Tibial artery (tissue), 4 donors: ENCODE measurements at regions not wholly inside any gene's neighbourhood (a gene's known extent, or its start where the extent isn't known, plus 50 kb on each side); places are given as distances from the start of the nearest gene placed in this dataset.
"Not testable (repeated sequence)": the region's sequence is repeated elsewhere in the genome, so short reads cannot be mapped to it uniquely, and the experiment has no call there.

Experiments used
- DNase-seq, 2 donors: peaks; one replicate each; pipeline ENCODE4 v3.0.0-alpha.2; 2019
- H3K27ac ChIP-seq, 2 donors: fragments of 200-600 bp; sonication (generic) in 1 of 2; 1 replicate in 1 of 2; 2 replicates in 1 of 2; pipeline ENCODE4 v1.5.1; 2018 to 2019; ENCODE audit warnings: mild to moderate bottlenecking in 1 of 2
- H3K27me3 ChIP-seq, 2 donors: fragments of 200-600 bp; sonication (generic) in 1 of 2; one replicate each; pipeline versions ENCODE4 v1.5.1 to v1.6.0; 2016 to 2019
- H3K36me3 ChIP-seq, 3 donors: fragments of 200-600 bp; sonication (generic) in 2 of 3; one replicate each; pipeline ENCODE4 v1.5.1; 2016 to 2019; ENCODE audit warnings: mild to moderate bottlenecking in 2 of 3
- H3K4me1 ChIP-seq, 4 donors: fragments of 200-600 bp; sonication (generic) in 2 of 4; 1 replicate in 3 of 4; 2 replicates in 1 of 4; pipeline ENCODE4 v1.5.1; 2016 to 2019
- H3K4me3 ChIP-seq, 2 donors: fragments of 200-600 bp; sonication (generic) in 1 of 2; 1 replicate in 1 of 2; 2 replicates in 1 of 2; pipeline ENCODE4 v1.5.1; 2018 to 2019; ENCODE audit warnings: mild to moderate bottlenecking in 2 of 2
- H3K9me3 ChIP-seq, 3 donors: fragments of 200-600 bp; sonication (generic) in 1 of 3; one replicate each; pipeline ENCODE4 v1.5.1; 2016 to 2019
- intact Hi-C: fragments of 100-400 bp; cut with DNase I; formaldehyde crosslinking; loops from one replicate; pipeline ENCODE4 v1.15.0; 2023; ENCODE audit warnings: low total_unique reads

DNA sequence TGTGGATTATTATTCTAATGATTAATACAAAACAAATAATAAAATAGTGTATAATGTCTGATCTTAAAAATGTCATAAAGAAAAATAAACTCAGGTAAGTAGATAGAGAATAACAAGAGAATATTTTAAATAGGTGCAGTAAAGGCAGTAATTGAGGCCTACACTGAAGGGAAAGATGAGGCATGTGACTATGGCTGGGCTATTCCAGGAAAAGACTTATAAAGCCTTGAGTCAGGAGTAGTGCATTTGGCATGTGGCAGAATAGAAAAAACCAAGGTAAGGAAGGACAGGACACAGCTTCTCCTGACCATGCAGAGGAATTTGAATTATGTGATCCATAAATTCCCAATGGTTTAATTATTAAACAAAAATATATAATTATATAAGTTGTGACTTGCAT is 215.6 kb upstream of the C1QTNF3 start:
- H3K4me3 ChIP-seq, H3K36me3 ChIP-seq, DNase-seq, H3K27me3 ChIP-seq, H3K4me1 ChIP-seq, H3K27ac ChIP-seq, H3K9me3 ChIP-seq, intact Hi-C loops: not testable (repeated sequence)

DNA sequence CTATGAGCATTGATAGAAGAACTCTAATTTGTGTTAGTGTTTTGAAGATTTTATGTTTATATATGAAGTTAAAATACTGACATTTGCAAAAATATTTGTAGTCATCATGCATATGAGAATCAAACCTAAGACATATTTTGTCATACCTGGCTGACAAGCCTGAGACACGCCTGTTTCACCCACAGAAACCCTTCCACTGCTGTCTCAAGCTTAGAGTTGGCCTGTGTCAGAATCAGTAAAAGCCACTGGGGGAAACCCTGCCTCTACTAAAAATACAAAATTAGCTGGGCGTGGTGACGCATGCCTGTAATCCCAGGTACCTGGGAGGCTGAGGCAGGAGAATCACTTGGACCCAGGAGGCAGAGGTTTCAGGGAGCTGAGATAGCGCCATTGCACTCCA is 218.0 kb upstream of the C1QTNF3 start:
- intact Hi-C loops, H3K27ac ChIP-seq, H3K4me1 ChIP-seq, H3K27me3 ChIP-seq, H3K4me3 ChIP-seq, DNase-seq, H3K36me3 ChIP-seq, H3K9me3 ChIP-seq: not testable (repeated sequence)

DNA sequence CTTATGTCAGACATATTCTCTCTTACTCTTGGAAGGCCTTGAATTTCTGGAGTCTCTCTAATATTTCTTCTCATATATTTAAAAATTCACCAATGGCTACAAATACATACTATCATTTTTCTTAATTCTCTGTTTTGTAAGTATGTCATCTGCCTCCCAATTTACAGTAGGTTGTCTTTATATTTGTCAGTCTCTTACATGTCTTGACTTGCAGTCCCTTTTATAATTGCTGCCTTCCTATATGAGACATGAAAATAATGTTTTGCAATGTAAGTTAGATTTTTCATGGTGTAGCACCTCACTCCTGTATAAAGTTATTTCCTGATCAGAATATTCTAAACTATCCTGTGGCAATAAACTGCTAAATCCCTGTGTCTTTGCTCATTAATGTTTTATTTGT is 223.1 kb upstream of the C1QTNF3 start:
- intact Hi-C loops, DNase-seq, H3K4me1 ChIP-seq, H3K27ac ChIP-seq, H3K9me3 ChIP-seq, H3K27me3 ChIP-seq, H3K36me3 ChIP-seq, H3K4me3 ChIP-seq: not testable (repeated sequence)

DNA sequence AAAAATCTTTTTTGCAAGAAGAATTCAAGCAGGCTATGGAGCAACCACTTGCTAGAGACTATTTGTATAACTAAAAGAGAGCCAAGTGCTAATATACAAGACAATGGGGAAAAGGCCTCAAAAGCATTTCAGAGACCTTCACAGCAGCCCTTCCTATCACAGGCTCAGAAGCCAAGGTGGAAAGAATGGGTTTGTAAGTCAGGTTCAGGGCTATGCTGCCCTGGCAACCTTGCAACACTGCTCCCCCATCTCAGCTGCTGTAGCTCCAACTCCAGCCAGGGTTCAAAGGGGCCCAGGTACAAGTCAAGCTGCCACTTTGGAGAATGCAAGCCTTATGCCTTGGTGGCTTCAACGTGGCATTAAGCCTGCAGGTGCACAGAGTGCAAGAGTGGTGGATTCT is 253.7 kb upstream of the C1QTNF3 start:
- DNase-seq, H3K9me3 ChIP-seq, H3K27ac ChIP-seq, H3K4me1 ChIP-seq, H3K36me3 ChIP-seq, H3K27me3 ChIP-seq, intact Hi-C loops, H3K4me3 ChIP-seq: not testable (repeated sequence)

DNA sequence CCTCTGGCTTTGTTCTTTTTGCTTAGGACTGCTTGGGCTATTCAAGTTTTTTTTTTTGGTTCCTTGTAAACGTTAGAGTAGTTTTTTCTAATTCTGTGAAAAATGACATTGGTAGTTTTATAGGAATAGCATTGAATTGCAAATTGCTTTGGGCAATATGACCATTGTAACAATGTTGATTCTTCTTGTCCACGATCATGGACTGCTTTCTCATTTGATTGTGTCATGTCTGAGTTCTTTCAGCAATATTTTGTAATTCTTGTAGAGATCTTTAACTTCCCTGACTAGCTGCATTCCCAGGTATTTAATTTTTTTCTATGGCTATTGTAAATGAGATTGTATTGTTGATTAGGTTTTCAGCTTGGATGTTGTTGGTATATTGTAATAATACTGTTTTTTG is 286.2 kb upstream of the C1QTNF3 start:
- H3K4me3 ChIP-seq, H3K36me3 ChIP-seq, intact Hi-C loops, H3K27me3 ChIP-seq, H3K4me1 ChIP-seq, DNase-seq, H3K27ac ChIP-seq, H3K9me3 ChIP-seq: not testable (repeated sequence)

DNA sequence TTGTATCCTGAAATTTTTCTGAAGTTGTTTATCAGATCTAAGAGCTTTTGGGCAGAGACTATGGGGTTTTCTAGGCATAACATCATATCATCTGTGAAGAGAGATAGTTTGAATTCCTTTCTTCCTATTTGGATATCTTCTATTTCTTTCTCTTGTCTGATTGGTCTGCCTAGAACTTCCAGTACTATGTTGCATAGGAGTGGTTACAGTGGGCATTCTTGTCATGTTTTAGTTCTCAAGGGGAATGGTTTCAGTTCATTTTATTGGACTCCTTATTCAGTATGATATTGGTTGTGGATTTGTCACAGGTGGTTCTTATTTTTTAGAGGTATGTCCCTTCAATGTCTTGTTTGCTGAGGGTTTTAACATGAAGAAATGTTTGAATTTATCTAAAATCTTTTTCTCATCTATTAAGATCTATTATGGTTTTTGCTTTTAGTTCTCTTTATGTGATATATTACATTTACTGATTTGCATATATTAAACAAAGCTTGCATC is 286.6 kb upstream of the C1QTNF3 start:
- DNase-seq, H3K4me1 ChIP-seq, H3K4me3 ChIP-seq, intact Hi-C loops, H3K36me3 ChIP-seq, H3K27me3 ChIP-seq, H3K9me3 ChIP-seq, H3K27ac ChIP-seq: not testable (repeated sequence)

DNA sequence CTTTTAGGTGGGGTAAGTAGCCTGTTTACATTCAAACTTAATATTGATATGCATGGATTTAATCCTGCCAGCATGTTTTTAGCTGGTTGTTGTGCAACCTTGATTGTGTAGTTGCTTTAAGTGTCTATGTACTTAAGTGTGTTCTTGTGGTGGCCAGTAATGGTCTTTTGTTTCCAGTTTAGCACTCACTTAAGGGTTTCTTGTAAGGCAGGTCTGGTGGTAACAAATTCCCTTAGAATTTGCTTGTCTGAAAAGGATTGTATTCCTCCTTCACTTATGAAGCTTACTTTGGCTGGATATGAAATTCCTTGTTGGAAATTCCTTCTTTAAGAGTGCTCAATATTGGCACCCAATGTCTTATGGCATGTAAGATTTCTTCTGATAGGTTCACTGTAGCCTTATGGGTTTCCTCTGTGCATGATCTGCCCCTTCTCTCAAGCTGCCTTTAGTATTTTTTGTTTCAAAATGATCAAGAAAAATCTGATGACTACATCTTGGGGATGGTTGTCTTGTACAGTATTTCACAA is 289.0 kb upstream of the C1QTNF3 start:
- intact Hi-C loops, H3K27ac ChIP-seq, H3K4me1 ChIP-seq, H3K4me3 ChIP-seq, H3K9me3 ChIP-seq, H3K27me3 ChIP-seq, H3K36me3 ChIP-seq, DNase-seq: not testable (repeated sequence)

DNA sequence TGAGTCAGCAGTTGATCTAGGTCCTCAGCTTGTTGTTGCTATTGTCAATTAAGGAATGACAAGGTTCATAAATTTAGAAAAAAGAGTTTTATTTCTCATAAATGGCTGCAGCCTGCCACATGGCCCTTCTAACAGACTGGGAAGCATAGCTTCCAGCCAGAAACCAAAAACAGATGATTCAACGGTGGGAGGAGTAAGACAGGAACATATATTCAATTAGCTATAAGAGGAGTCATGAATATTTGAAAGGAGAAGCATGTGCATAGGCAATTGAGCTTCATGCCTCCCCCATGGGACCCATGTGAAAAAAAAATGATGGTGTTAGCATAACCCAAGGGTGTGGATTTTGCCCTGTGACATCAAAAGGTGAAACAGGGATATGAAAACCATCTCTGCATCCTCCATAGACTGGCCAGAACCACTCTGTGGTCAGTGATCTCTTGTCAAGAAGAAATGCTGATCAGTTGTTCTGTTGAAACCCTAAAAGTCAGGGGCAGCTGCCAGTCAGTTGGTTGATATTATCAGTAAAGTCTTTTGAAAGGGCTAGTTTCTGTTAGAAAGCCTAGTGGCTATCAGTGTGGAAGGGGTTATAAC is 296.5 kb upstream of the C1QTNF3 start:
- H3K4me3 ChIP-seq, H3K4me1 ChIP-seq, intact Hi-C loops, H3K36me3 ChIP-seq, H3K9me3 ChIP-seq, H3K27ac ChIP-seq, DNase-seq, H3K27me3 ChIP-seq: not testable (repeated sequence)

DNA sequence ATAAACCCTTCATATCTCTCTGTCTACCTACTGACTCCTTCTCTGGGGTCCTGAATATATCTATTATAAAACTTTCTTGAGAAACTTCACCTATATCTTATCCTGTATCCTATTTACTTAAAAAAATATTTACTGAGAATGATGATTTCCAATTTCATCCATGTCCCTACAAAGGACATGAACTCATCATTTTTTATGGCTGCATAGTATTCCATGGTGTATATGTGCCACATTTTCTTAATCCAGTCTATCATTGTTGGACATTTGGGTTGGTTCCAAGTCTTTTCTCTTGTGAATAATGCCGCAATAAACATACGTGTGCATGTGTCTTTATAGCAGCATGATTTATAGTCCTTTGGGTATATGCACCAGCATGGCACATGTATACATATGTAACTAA is 301.7 kb upstream of the RAI14 start:
- H3K9me3 ChIP-seq, H3K4me1 ChIP-seq, DNase-seq, H3K36me3 ChIP-seq, H3K27me3 ChIP-seq, intact Hi-C loops, H3K27ac ChIP-seq, H3K4me3 ChIP-seq: not testable (repeated sequence)

DNA sequence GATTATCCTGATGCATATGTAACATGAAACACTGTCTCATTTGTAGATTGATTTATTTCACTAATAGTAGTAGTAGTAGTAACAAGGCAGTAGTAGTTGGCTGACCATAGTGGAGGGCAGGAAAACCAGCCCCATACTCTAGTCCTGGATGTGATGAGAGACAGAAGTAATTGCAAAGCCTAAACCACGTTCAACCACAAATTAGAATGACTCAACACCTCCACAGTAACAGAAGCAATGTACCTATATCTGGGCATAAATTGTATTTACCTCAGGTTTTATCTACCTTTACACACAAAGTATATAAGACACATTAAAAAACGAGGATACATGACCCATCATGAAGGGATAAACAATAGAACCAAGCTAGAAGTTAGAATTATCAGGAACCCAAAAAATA is 284.7 kb upstream of the RAI14 start:
- H3K4me1 ChIP-seq, H3K36me3 ChIP-seq, H3K4me3 ChIP-seq, H3K27ac ChIP-seq, H3K27me3 ChIP-seq, DNase-seq, H3K9me3 ChIP-seq, intact Hi-C loops: not testable (repeated sequence)

DNA sequence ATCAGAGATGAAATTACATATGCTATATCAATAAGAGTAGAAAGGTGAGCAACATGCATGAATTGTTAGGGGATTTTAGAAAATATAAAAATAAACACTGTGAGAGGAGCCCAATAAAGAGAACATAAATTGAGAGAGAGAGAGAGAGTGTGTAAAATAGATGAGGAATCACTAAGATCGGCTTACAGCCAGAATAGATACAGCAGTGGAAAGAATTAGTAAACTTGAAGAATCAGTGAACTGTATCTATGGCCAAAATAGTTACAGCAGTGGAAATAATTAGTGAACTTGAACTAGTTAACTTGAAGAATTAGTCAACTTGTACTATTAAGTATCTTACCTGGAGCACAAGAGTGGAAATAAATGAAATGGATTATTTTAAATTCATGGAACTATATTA is 284.3 kb upstream of the RAI14 start:
- H3K27me3 ChIP-seq, H3K9me3 ChIP-seq, H3K4me3 ChIP-seq, H3K27ac ChIP-seq, DNase-seq, intact Hi-C loops, H3K36me3 ChIP-seq, H3K4me1 ChIP-seq: not testable (repeated sequence)

DNA sequence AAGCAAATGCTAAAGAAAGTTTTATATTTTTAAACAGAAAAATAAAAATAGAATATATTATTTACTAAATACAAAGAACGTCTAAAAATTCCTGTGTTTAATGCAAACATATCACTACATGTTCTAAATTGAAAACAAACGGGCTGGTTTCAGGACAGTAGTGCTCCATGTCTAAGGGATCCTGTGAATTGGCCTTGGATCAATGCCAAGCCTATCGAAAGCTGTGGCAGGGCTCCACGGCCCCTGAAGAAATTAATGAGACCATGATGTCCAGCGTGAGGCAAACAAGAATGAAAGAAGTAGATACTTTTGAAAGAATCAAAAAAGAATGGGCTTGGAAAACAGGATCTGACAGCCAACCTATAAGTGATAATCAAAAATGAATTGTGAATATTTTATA is 283.4 kb upstream of the RAI14 start:
- DNase-seq, intact Hi-C loops, H3K36me3 ChIP-seq, H3K4me1 ChIP-seq, H3K27ac ChIP-seq, H3K27me3 ChIP-seq, H3K9me3 ChIP-seq, H3K4me3 ChIP-seq: not testable (repeated sequence)

DNA sequence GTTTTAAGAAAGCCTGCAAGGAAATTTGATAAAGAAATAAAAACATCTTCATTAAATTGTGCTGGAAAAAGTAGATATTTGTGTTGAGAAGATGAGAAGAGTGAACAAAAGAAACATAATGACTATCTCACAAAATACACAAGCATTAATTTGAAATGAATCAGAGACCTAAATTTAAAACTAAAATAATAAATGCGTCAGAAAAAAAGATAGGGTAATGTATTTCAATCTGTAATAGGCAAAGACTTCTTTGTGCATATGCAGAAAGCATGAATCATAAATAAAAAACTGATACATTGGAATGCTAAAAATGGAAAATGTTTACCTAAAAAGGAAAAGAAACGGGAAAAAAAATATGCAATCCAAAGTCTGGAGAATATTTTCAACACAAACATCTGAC is 278.5 kb upstream of the RAI14 start:
- H3K9me3 ChIP-seq, DNase-seq, H3K27me3 ChIP-seq, intact Hi-C loops, H3K4me3 ChIP-seq, H3K4me1 ChIP-seq, H3K36me3 ChIP-seq, H3K27ac ChIP-seq: not testable (repeated sequence)

DNA sequence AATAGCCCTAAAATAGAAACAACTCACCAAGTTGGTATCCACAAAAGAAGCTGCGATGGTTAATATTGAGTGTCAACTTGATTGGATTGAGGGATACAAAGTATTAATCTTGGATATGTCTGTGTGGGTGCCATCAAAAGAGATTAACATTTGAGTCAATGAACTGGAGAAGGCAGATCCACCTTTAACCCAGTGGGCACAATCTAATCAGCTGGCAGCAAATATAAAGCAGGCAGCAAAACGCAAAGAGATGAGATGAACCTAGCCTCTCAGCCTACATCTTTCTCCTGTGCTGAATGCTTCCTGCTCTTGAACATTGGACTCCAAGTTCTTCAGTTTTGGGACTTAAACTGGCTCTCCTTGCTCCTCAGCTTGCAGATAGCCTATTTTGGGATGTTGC is 277.6 kb upstream of the RAI14 start:
- DNase-seq, H3K9me3 ChIP-seq, H3K4me1 ChIP-seq, H3K27ac ChIP-seq, H3K36me3 ChIP-seq, H3K27me3 ChIP-seq, intact Hi-C loops, H3K4me3 ChIP-seq: not testable (repeated sequence)

DNA sequence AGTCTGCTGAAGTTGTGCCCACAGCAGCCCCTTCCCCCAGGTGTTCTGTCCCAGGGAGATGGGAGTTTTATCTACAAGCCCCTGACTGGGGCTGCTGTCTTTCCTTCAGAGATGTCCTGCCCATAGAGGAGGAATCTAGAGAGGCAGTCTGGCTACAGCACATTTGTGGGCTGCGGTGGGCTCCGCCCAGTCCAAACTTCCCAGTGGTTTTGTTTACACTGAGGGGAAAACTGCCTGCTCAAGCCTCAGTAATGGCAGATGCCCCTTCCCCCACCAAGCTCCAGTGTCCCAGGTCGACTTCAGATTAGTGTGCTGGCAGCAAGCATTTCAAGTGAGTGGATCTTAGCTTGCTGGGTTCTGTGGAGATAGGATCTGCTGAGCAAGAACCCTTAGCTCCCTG is 267.4 kb upstream of the RAI14 start:
- H3K4me1 ChIP-seq, H3K4me3 ChIP-seq, H3K27me3 ChIP-seq, H3K27ac ChIP-seq, DNase-seq, intact Hi-C loops, H3K36me3 ChIP-seq, H3K9me3 ChIP-seq: not testable (repeated sequence)
